A549 (cell line): ENCODE measurements at regions not wholly inside any gene's neighbourhood (a gene's known extent, or its start where the extent isn't known, plus 50 kb on each side); places are given as distances from the start of the nearest gene placed in this dataset.

Experiments used
- CEBPB ChIP-seq, 2 experiments: fragments of >200 bp in 1 of 2; sonication (Bioruptor Twin) in 1 of 2; formaldehyde crosslinking in 1 of 2; IDR thresholded peaks; 2 replicates each; pipeline ENCODE4 v1.6.1; 2012 to 2016
- CHD2 ChIP-seq: fragments of 150-350 bp; IDR thresholded peaks from 2 replicates; pipeline ENCODE4 v1.6.1; 2014; ENCODE audit warnings: low read length; ENCODE audit not compliant: partially characterized antibody
- EP300 ChIP-seq, 2 experiments: fragments of >200 bp; sonication (Bioruptor Twin); formaldehyde crosslinking; IDR thresholded peaks; 2 replicates in 1 of 2; 3 replicates in 1 of 2; pipeline ENCODE4 v1.6.1; 2016 to 2017
- KDM1A ChIP-seq: fragments of 200-600 bp; sonication (generic); IDR thresholded peaks from 2 replicates; pipeline ENCODE4 v1.6.1; 2016; ENCODE audit warnings: low read depth, mild to moderate bottlenecking
- NR3C1 ChIP-seq: fragments of >200 bp; sonication (Bioruptor Twin); formaldehyde crosslinking; IDR thresholded peaks from 3 replicates; pipeline ENCODE4 v1.6.1; 2017
- POLR2A ChIP-seq: IDR thresholded peaks from 2 replicates; pipeline ENCODE4 v1.6.1; 2012; ENCODE audit warnings: mild to moderate bottlenecking, low read length
- POLR2AphosphoS2 ChIP-seq: conservative IDR thresholded peaks from 2 replicates; pipeline ENCODE4 v1.6.1; 2012; ENCODE audit warnings: low read length, improper control_type of control experiment, inconsistent platforms
- RAD21 ChIP-seq, 2 experiments: fragments of >200 bp in 1 of 2; sonication (Bioruptor Twin) in 1 of 2; formaldehyde crosslinking in 1 of 2; IDR thresholded peaks in 1 of 2; conservative IDR thresholded peaks in 1 of 2; 2 replicates in 1 of 2; 3 replicates in 1 of 2; pipeline ENCODE4 v1.6.1; 2012 to 2018; ENCODE audit warnings: inconsistent platforms in 1 of 2
- TF ChIP-seq, protein P1 (sequence below): fragments of >200 bp; sonication (Bioruptor Twin); formaldehyde crosslinking; IDR thresholded peaks from 3 replicates; pipeline ENCODE4 v1.5.1; 2016
- TF ChIP-seq, protein P2 (sequence below): IDR thresholded peaks from 2 replicates; pipeline ENCODE4 v1.6.1; 2012

DNA sequence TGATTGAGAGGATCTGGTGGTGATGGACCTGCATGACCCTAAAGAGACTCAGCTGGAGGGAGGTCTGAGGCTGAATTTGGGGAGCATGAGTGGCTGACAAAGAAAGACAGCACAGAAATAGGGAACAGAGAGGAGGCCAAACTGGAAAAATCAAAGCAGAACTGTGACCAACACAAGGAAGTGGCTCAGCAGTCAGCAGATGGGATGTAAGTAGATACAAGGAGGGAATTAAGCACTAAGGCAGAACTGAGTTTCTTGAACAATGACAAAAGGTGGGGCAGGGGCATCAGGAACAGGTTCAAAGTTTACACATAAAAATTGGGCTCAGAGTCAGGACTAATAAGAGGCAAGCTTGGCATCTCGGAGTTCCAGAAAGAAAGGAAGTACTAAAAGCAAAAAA, 144.3 kb upstream of the KLF3 start:
- TF ChIP-seq CEBPB (IDR thresholded peaks at IDR 0.05) (no peak), RAD21 (conservative IDR thresholded peaks at IDR 0.05 in 1 of 2, IDR thresholded peaks at IDR 0.05 in 1 of 2) (no peak), EP300 (IDR thresholded peaks at IDR 0.05) (no peak), KDM1A (no peak), CHD2 (no peak), POLR2A (no peak), POLR2AphosphoS2 (no peak), NR3C1 (no peak)
- TF ChIP-seq, protein P1, sequence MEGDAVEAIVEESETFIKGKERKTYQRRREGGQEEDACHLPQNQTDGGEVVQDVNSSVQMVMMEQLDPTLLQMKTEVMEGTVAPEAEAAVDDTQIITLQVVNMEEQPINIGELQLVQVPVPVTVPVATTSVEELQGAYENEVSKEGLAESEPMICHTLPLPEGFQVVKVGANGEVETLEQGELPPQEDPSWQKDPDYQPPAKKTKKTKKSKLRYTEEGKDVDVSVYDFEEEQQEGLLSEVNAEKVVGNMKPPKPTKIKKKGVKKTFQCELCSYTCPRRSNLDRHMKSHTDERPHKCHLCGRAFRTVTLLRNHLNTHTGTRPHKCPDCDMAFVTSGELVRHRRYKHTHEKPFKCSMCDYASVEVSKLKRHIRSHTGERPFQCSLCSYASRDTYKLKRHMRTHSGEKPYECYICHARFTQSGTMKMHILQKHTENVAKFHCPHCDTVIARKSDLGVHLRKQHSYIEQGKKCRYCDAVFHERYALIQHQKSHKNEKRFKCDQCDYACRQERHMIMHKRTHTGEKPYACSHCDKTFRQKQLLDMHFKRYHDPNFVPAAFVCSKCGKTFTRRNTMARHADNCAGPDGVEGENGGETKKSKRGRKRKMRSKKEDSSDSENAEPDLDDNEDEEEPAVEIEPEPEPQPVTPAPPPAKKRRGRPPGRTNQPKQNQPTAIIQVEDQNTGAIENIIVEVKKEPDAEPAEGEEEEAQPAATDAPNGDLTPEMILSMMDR: no peak
- TF ChIP-seq, protein P2, sequence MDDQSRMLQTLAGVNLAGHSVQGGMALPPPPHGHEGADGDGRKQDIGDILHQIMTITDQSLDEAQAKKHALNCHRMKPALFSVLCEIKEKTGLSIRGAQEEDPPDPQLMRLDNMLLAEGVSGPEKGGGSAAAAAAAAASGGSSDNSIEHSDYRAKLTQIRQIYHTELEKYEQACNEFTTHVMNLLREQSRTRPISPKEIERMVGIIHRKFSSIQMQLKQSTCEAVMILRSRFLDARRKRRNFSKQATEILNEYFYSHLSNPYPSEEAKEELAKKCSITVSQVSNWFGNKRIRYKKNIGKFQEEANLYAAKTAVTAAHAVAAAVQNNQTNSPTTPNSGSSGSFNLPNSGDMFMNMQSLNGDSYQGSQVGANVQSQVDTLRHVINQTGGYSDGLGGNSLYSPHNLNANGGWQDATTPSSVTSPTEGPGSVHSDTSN: no peak
